MV-4-11 (cell line): ENCODE measurements at regions not wholly inside any gene's neighbourhood (a gene's known extent, or its start where the extent isn't known, plus 50 kb on each side); places are given as distances from the start of the nearest gene placed in this dataset.
"Not testable (repeated sequence)": the region's sequence is repeated elsewhere in the genome, so short reads cannot be mapped to it uniquely, and the experiment has no call there.

Experiments
- DNase-seq: peaks from one replicate; lab custom pipeline; 2025; lab: John Stamatoyannopoulos, UW

GRCh38 chr5:145658435-145658834 lies 176.7 kb downstream of the PRELID2 start:
- DNase-seq = no peak

- not testable (repeated sequence) for DNase-seq
Measured at GRCh38 chr5:145652700-145653099, 182.4 kb downstream of the PRELID2 start.

- not testable (repeated sequence) for DNase-seq
Measured at GRCh38 chr5:145647137-145647536, 188.0 kb downstream of the PRELID2 start.

DNA sequence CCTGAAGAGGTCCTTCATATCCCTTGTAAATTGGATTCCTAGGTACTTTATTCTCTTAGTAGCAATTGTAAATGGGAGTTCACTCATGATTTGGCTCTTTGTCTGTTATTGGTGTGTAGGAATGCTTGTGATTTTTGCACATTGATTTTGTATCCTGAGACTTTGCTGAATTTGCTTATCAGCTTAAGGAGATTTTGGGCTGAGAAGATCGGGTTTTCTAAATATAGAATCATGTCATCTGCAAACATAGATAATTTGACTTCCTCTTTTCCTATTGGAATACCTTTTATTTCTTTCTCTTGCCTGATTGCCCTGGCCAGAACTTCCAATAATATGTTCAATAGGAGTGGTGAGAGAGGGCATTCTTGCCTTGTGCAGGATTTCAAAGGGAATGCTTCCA lies 191.9 kb downstream of the PRELID2 start:
- not testable (repeated sequence) for DNase-seq

DNA sequence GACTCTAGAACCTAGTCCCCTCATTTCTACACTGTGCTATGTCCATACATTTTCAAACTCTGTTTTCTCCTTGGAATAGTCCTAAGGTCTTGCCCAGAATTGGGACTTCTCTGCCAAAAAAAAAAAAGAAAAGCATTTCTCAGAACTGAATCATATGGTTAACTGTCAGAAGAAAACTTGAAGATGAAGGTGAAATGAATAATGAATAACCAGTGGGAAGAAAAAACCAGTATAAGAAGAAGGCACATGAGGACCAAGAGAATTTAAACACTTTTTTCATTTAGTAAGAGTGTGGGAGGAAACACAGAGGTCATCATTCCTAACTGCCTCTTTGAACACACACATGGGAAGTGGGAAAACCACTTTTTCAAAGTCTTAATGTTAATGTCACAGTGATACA lies 197.7 kb downstream of the PRELID2 start:
- DNase-seq = no peak

DNA sequence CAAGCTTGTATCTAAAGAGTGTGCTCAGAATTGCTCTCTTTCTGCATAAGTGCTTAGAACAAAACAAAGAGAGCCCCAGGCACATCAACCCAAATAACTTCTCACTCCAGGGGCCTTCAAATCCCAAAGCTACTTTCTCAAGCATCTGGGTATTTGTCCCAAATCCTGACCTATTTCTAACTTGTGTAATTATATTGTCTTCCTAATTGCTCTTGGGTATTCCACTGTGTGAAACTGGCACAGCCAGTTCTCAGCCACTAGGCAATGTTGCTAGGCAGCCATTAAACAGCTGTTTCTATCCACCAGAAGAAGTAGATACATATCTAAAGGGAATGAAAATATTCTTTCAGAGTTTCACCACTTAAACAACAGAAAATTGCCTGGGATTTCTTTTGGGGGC lies 198.8 kb downstream of the PRELID2 start:
- DNase-seq = no peak

DNA sequence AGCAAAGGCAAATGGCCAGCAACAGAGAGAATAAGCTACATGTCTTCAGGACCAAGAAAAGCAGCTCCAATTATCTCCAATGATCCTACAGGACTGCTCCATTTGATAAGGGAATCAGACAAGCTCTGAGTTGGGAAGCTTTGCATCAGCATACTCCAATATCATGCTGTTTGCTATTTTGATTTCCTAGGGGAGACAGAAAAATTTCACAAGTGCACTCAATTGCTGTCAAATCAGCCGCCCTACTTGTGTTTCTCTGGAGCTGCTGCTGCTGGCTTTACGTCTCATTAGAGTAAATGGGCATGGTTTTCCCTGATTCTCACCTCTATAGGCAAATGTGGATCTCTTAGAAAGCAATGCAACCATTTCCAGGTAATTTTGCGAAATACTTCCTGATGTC lies 201.7 kb downstream of the PRELID2 start:
- DNase-seq = no peak

- no peak for DNase-seq
Measured at GRCh38 chr5:145632701-145633100, 202.4 kb downstream of the PRELID2 start.

- no peak for DNase-seq
Measured at GRCh38 chr5:145629047-145629446, 206.1 kb downstream of the PRELID2 start.

GRCh38 chr5:145628525-145628924 lies 206.6 kb downstream of the PRELID2 start:
- no peak for DNase-seq

DNA sequence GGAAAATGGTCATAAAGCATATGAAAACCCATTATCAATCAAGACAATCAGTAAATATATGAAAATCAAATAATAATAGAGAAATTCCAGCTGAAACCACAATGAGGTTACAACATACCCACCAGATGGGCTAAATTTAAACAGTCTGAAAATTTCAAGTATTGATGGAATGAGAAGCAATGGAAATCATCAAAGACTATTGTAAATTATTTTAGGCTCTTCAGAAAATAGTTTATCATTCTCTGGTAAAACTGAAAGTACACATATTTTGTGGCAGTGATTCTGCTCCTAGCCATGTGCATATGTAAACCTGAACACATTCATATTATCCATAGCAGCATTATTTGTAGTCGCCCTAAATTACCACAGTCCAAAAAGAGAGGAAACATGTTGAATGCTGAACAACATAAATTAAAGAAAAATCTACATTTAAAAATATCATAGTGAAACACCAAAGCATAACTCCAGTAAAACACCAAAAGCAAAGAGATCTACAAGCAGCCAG lies 215.3 kb downstream of the PRELID2 start:
- DNase-seq = no peak

GRCh38 chr5:145616739-145617138 lies 218.4 kb downstream of the PRELID2 start:
- not testable (repeated sequence) for DNase-seq

DNA sequence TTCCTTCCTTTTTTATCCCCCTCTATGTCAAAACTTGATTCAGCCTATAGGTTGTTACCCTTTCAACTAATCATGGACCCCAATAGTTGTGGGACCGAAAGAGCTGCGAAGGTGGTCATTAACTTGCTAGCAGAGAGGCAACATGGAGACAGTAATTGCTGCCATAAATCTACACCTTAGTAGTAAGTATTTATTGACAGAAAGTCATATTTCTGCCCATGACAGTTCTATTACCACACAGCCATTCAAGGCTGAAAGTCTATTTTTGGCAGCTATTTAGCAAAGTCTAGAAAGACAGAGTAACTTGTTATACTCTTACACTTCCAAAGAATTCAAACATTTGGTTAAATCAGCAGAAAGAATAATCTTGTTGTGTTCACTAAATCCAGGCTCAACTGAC lies 236.2 kb downstream of the PRELID2 start:
- no peak for DNase-seq

GRCh38 chr5:145598184-145598583 lies 237.0 kb downstream of the PRELID2 start:
- DNase-seq = no peak

GRCh38 chr5:145591578-145591977 lies 243.6 kb downstream of the PRELID2 start:
- no peak for DNase-seq

DNA sequence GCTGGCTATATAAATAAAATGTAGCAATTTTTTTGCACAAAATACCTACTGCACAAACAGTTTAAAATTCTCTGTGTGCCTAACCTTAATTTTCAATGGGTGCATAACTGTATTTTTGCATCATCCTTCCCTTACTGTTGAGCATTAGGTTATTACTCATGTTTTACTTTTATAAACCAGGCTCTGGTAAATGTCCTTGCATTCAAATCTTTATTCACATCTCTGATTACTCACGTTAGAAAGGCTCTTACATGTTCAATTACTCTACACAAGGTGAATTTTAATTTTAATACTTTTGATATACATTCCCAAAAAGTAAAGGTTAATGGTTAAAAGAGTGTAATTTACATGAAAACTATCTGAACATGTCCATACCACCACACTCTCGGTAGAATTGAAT lies 246.1 kb downstream of the PRELID2 start:
- no peak for DNase-seq

- DNase-seq = no peak
Measured at GRCh38 chr5:145588558-145588957, 246.6 kb downstream of the PRELID2 start.

DNA sequence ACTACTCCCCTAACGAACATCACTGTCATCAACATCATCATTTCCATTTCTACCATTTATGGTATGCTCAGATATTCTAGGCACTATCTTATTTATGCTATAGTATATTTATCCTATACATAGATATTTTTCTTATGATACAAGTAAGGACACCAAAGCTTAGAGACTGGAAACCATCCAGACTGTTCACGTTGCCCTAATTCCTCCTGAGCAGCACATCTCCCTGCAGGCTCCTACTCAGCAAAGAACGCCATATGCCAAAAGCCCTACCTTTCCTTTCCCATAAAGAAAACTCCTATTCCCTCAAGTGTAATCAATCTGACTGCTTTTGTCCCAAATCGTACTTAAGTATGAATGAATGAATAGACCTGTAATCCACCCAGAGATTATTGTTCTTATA lies 247.0 kb downstream of the PRELID2 start:
- no peak for DNase-seq

- no peak for DNase-seq
Measured at GRCh38 chr5:145587710-145588109, 247.4 kb downstream of the PRELID2 start.

GRCh38 chr5:145587308-145587672 lies 247.9 kb downstream of the PRELID2 start:
- DNase-seq = no peak

- DNase-seq = no peak
Measured at GRCh38 chr5:145586661-145587307, 248.4 kb downstream of the PRELID2 start.

- DNase-seq = no peak
Measured at GRCh38 chr5:145585443-145586148, 249.5 kb downstream of the PRELID2 start.

DNA sequence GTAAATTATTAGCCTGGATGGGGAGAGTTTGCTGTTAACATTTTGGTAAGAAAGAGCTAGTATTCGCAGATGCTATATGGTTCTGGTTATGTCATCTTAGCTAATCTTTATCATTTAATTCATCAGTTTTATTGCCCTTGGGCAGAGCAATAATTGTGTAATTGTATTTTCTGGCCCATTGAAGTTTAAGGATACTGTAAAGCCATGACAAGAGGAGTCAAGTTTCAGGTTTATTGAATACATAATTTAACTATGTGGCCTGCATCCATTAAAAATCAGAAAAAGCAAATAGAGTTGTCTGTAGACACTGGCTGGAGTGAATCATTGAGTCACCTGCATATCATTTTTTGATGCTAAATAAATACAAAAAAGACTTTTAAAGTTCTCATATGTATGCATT lies 255.8 kb downstream of the PRELID2 start:
- no peak for DNase-seq
